PFSK-1 (cell line): ENCODE measurements at regions not wholly inside any gene's neighbourhood (a gene's known extent, or its start where the extent isn't known, plus 50 kb on each side); places are given as distances from the start of the nearest gene placed in this dataset.

ENCODE experiments used
- FOXP2 ChIP-seq: optimal IDR thresholded peaks from 2 replicates; pipeline ENCODE3; 2011; ENCODE audit warnings: borderline replicate concordance, control low read depth, inconsistent platforms; ENCODE audit not compliant: insufficient read depth; ENCODE audit errors: extremely low read length, extremely low read depth
- POLR2AphosphoS5 ChIP-seq: IDR thresholded peaks from 2 replicates; pipeline ENCODE4 v1.6.1; 2012; ENCODE audit warnings: low read depth, mild to moderate bottlenecking, control low read depth, low read length, moderate library complexity
- SIN3A ChIP-seq: IDR thresholded peaks from 2 replicates; pipeline ENCODE4 v1.6.1; 2012; ENCODE audit warnings: mild to moderate bottlenecking, low read length, moderate library complexity, borderline replicate concordance; ENCODE audit not compliant: insufficient read depth
- TAF1 ChIP-seq: IDR thresholded peaks from 2 replicates; pipeline ENCODE4 v1.6.1; 2012; ENCODE audit warnings: low read length, control low read depth, borderline replicate concordance; ENCODE audit not compliant: insufficient read depth
- TF ChIP-seq, protein P1 (sequence below), 2 experiments: IDR thresholded peaks; 2 replicates each; pipeline versions ENCODE4 v1.6.1 to v1.8.0; 2011 to 2012; ENCODE audit warnings: low read depth in 2 of 2, low read length in 2 of 2, control low read depth in 1 of 2, inconsistent platforms in 1 of 2, mild to moderate bottlenecking in 1 of 2, moderate library complexity in 1 of 2; ENCODE audit not compliant: insufficient read depth in 1 of 2

GRCh38 chr1:219862366-219862765, 66.0 kb downstream of the SLC30A10 start:
- no peak for TF ChIP-seq POLR2AphosphoS5

DNA sequence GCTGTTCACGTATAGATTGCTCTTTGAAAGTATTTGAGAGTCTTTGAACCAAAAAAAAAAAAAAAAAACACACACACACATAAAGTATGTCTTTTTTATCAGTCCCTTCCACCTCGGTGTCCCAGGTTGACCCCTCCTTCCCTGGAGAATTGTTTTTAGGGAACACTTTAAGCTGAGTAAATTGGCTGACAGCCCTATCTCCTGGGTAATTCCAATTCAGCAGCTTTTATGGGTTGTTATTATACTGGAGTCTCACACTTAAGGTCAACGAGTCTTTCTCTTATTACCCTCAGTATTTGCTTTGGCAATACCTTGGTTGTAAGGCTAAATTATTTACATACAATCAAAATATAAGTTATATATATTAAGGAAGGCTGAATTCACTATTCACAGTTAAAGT, 69.4 kb downstream of the SLC30A10 start:
- TF ChIP-seq POLR2AphosphoS5 = no peak
- no peak for TF ChIP-seq SIN3A
- TF ChIP-seq, protein P1, sequence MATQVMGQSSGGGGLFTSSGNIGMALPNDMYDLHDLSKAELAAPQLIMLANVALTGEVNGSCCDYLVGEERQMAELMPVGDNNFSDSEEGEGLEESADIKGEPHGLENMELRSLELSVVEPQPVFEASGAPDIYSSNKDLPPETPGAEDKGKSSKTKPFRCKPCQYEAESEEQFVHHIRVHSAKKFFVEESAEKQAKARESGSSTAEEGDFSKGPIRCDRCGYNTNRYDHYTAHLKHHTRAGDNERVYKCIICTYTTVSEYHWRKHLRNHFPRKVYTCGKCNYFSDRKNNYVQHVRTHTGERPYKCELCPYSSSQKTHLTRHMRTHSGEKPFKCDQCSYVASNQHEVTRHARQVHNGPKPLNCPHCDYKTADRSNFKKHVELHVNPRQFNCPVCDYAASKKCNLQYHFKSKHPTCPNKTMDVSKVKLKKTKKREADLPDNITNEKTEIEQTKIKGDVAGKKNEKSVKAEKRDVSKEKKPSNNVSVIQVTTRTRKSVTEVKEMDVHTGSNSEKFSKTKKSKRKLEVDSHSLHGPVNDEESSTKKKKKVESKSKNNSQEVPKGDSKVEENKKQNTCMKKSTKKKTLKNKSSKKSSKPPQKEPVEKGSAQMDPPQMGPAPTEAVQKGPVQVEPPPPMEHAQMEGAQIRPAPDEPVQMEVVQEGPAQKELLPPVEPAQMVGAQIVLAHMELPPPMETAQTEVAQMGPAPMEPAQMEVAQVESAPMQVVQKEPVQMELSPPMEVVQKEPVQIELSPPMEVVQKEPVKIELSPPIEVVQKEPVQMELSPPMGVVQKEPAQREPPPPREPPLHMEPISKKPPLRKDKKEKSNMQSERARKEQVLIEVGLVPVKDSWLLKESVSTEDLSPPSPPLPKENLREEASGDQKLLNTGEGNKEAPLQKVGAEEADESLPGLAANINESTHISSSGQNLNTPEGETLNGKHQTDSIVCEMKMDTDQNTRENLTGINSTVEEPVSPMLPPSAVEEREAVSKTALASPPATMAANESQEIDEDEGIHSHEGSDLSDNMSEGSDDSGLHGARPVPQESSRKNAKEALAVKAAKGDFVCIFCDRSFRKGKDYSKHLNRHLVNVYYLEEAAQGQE (IDR thresholded peaks at IDR 0.05; ENCODE audit: insufficient read depth in 1 of 2, low read depth in 2 of 2, low read length in 2 of 2) = no peak
- TF ChIP-seq TAF1 = no peak
- TF ChIP-seq FOXP2 = no peak

DNA sequence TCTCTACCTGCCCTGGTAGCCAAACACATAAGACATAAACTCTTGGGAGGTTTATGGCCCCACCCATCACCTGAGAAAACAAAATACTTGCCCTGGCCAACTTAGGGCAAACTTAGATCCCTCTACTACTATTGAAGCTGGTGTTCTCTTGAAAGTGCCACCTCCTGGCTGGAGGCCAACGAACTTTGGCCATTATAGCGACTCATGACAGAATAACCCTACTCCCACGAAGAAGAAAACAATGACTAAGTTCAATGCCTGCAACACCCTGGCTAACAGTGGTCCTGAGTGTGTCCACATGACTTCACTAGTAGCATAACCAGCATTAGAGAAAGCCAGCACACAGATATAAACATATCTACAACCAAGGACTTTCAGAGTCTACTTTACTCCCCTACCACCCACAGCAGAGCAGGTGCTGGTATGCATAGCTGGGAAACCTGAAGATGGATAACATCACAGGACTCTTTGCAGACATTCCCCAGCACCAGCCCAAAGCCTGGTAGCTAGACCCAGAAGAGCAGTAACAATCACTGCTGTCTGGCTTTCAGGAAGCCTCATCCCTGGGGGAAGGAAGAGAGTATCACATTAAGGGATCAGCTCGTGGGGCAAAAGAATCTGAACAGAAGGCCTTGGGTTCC, 81.0 kb downstream of the SLC30A10 start:
- TF ChIP-seq TAF1 (no peak), FOXP2 (no peak), POLR2AphosphoS5 (no peak), SIN3A (no peak)
- TF ChIP-seq, protein P1 (IDR thresholded peaks at IDR 0.05; ENCODE audit: insufficient read depth in 1 of 2, low read depth in 2 of 2, low read length in 2 of 2) = no peak

GRCh38 chr1:219837994-219838294, 90.4 kb downstream of the SLC30A10 start:
- TF ChIP-seq TAF1 (no peak), POLR2AphosphoS5 (no peak), FOXP2 (no peak), SIN3A (no peak)
- TF ChIP-seq, protein P1 (IDR thresholded peaks at IDR 0.05; ENCODE audit: insufficient read depth in 1 of 2, low read depth in 2 of 2, low read length in 2 of 2) = no peak

- TF ChIP-seq TAF1 (no peak), FOXP2 (no peak)
Measured at GRCh38 chr1:219837274-219837993, 90.9 kb downstream of the SLC30A10 start.

- TF ChIP-seq POLR2AphosphoS5 = no peak
- TF ChIP-seq SIN3A = no peak
- no peak for TF ChIP-seq FOXP2
- TF ChIP-seq, protein P1 (IDR thresholded peaks at IDR 0.05; ENCODE audit: insufficient read depth in 1 of 2, low read depth in 2 of 2, low read length in 2 of 2) = no peak
- TF ChIP-seq TAF1 = no peak
Measured at GRCh38 chr1:219834314-219834917, 93.9 kb downstream of the SLC30A10 start.
